ENCODE measurements at regions not wholly inside any gene's neighbourhood (a gene's known extent, or its start where the extent isn't known, plus 50 kb on each side); places are given as distances from the start of the nearest gene placed in this dataset.

DNA sequence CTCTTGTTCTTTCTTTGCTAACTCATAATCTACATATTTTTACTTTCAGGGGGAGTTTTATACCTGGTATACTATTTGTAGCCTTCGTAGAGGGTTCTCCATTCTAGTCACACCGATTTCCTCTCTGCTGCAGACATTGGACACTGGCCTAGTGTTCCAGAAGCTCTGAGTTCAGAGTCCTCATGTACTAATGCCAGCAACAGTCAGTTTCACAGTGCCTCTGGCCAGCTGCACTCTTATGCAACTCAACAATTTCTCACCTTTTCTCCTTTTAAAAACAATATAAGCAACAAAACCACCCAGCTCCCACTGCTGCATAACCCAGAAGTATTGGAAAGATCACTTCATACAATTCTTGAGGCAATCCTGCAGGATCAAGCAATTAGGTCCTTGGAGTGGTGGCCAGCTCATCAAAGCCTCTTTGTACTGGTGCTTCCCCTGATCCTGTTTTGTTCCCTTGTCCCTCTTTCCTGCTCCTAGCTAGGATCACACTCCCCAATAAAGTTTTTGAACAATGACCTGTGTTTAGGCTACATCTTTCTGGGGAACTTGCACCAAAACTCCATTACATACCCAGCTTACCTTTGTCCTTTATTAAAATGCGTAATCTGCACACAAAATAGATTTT is 98.1 kb upstream of the TUT7 start:
- DNase-seq (ENCODE audit: low read depth in 2 of 2) = no peak

DNA sequence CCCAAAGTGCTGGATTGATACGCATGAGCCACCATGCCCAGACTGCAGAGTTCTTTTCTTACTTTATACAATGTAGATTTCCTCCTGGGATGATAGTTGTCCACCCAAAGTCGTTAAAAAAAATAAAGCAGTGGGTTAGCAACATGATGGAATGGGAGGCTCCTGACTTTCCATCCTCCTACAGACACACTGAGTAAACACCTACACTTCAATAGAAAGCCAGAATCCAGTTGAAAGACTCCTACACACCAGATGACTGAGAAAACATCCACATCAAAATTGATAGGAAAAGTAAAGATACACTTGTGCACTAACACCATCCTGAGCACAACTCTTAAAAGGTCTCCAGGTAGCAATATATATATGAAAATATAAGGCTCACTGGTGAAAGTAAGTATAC is 95.0 kb upstream of the TUT7 start:
- no peak for DNase-seq (ENCODE audit: low read depth in 2 of 2)

DNA sequence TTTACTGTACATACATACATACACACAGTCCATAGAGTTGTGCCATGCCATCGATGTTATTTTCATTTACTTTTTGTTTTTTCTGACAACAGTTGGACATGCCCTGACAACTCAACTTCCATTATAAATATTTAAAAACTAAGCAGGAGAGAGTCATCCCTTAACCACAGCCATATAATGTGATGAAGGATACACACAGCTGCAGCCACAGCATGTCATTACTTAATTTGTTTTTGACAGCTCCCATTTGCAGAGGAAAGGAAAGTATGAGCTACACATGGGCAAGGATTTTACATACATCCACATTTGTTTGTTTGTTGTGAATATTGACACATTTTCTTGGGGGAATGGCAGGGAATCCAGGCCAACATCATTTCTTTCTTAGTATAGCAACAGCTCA is 91.5 kb upstream of the TUT7 start:
- DNase-seq (ENCODE audit: low read depth in 2 of 2) = no peak

DNA sequence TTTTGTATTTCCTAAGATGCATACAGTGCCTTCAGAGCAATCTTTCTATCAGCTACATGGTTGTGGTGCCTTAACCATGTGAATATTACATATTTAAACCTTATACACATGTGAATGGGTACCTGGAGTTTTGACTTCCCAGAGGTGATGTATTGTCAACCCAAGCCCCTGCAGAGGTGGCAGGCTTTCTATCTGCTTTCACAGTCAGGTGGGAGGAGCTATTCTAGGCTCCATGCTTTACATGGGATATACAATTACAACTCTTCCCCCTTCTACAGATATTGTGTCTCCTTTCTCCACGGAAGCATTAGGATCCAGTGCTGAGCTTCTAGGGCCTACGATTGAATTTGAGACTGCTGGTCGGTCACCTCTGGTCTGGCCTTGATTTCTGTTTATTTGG is 89.8 kb upstream of the TUT7 start:
- DNase-seq (ENCODE audit: low read depth in 2 of 2) = no peak

DNA sequence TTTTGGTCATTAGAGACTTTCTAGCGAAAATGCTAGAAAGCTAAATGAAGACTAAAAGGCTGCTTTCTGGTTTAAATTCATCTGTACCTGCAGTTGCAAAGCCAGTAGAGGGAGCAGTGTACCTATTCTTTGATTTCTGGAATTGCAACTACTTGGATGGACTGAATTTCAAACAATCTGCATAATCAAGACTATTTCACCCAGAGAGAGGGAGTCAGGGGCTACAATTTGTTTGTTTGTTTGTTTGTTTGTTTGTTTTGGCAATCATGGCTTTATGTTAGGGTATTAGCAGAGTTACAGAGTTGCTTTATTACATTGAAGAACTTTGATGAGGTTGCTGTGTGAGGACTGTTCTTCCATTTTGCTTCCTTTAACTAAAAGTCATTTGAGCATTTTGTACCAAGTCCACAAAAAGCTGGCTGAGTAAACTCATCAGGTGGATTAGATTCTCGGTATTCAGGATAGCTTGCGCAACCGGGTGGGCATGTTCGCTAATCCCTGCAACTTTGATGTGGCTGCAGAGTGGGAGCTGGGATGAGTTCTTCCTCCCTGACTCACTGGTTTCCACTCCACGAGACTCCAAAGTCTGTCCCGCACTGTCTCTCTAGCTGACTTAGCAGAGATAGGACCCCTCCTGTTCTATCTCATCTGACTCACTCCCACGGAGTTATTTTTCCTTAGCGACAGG is 80.0 kb upstream of the TUT7 start:
- no peak for DNase-seq (ENCODE audit: low read depth in 2 of 2)

DNA sequence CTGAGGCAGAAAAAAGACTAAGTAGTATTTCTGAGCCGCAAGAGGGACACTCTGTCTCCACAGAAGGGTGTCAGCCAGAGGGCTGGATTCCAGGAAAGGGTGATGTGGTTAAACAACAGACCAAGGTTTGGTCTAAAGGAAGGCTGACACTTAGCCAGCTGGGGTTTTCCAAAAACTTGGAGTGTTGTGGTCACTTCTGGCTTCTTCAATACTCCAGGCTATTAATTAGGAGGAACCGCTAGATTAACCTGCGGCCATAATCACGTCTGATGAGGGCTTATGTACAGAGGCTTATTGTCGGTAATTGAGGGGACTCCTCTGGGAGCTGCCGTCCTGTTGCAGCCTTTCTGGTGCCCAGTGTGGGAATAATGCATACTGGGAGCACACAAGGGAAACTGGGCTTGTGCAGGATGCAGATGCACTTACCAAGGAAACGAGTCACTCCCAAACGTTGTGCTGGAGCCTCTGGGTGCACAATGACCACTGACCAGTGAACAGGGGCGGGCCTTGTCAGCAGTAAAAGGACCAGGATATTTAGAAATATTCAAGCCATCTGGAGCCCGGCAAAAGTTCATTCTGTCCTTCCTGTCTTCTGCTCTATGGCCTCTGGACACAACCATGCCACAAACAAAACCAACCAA is 70.2 kb upstream of the TUT7 start:
- DNase-seq (ENCODE audit: low read depth in 2 of 2) = no peak

DNA sequence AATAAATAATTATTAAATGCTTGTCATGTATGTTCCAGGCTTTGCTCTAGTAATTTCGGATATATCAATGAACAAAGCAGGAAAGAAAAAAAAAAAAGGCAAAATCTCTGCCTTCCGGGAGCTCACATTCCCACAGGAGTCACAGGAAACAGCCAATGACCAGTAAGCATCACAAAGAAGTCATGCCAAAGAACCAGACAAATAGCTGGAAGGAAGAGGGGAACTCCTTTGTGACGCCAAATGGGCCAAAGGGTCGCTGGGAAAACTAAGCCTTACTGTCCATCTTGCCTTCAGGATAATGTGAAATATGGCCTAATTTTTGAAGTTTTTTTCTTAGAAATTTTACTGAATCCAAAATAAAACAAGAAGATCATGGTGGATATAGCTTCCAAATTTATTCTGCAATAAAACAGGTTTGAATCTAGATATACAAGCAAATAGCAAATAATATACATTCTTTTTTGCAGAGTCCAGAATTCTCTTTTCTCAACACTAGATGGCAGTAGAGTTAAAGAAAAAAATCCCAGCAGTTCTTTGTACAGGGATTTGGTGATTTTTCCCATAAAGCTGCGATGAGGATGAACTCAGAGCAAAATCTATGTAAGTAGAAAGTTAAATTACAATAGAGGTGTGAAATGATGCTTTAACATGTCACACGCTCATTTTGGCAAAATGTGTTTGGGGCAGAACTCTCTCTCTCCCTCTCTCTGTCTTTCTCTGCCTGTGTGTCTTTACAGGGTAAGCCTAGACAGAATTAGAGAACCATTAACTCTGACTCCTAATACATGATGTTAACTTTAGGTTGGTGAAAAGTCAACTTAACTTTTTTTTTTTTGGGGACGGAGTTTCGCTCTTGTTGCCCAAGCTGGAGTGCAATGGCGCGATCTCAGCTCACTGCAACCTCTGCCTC is 60.0 kb upstream of the TUT7 start:
- DNase-seq (ENCODE audit: low read depth in 2 of 2) = no peak

DNA sequence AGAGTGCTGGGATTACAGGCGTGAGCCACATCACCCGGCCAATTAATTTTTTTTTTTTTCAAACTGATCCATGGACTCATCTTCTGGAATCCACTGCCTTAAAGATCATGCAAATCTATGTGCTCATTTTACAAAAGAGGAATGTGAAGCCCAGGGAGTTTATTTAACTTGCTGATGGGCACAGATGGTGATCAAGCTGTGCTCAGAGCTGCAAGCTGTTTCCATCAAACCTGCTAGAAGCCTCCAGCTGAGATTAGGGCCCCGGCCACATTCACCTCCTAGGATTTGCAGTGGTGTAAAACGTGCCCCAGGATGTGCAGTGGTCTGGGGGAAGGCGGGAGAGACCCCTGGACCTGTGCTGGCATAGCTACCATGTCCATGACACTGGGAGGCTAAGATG is 56.1 kb upstream of the TUT7 start:
- DNase-seq (ENCODE audit: low read depth in 2 of 2) = no peak

DNA sequence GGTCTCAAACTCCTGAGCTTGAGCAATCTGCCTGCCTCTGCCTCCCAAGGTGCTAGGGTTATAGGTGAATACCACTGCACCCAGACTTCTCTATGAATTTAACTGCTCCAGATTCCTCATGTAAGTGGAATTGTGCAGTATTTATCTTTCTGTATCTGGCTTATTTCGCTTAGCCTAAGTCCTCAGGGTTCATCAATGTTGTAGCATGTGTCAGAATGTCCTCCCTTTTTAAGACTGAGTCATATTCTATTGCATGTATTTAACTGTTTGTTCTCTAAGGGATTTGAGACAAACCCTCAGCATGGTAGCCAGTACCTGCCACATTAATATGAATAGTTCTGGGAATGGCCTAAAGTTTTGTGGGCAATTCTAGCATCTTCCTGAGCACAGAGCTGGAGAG is 53.9 kb upstream of the TUT7 start:
- no peak for DNase-seq (ENCODE audit: low read depth in 2 of 2)

DNA sequence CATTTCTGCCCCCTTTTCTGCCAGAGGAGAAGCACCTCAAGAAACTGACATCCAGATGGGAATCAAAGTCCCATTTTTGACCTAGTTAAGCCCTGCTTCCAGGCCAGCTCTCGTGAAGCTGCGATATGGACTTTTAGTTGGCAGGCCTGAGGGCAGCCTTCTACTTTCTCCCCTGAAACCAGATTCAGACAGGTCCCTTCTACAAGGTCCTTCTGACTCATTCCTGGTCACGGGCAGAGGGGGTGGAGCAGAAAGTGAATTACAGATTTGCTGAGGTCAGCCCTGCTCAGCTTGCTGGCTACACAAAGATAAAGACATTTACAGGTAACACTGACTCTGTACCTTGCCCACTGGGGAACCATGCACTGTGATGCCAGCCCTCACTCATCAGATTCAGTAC is 52.8 kb upstream of the TUT7 start:
- DNase-seq (ENCODE audit: low read depth in 2 of 2) = peak in 1 of 2 donors; percentile 2

DNA sequence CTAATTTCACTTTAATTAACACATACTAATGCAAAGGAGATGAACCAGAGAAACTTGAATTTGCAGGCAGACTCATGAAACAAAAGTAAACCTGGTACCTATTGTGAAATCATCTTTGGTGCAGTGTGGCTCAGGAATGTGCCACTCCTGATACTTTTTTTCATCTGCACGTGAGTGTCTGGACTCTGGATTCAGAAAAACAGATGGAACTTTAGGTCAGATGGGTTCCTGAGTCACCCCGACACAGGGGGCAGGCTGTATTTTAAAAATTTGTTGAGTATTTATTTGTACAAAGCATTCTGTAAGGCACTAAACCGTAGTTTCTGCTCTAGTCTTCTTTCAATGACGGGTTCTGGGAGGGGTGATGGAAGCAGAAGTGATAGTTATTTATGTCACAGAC is 52.2 kb upstream of the TUT7 start:
- DNase-seq (ENCODE audit: low read depth in 2 of 2) = no peak

DNA sequence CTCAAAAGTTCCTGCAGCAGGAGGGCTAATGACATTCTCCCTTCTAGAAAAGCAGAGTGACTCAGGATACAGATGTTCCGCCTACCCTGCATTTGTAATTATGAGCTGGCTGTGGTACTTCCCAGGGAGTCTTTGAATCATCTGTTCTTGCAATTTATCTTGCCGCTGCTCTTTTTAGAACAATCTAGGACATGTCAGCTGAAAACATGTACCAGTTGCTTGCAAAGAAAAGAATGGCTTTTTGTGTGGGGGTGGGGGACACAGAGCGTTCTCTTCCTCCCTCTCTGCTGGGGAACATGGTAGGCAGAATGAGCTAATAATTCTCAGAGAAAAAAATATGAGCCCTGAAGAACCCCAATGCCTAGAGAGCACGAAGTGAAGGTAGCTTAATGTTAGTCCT is 51.7 kb upstream of the TUT7 start:
- DNase-seq (ENCODE audit: low read depth in 2 of 2) = peak in 1 of 2 donors; percentile 3

DNA sequence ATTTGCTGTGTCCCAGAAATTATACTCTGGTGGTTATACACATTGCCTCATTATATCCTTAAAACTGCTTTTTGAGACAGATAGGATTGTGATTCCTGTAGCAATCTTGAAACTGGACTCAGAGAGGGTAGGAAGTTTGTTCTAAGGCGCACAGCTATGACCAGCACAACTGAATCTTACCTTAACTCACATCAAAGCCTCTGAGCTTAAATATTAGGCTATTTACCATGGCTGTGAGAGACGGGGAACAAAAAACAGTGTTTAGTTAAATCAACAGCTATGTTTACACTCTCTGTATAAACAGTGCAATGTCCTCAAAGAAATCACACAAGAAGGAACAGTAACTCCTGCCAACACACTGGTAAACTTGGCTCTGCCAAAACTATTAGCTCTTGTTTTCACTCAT is 50.9 kb upstream of the TUT7 start:
- DNase-seq (ENCODE audit: low read depth in 2 of 2) = no peak
